ENCODE measurements at regions not wholly inside any gene's neighbourhood (a gene's known extent, or its start where the extent isn't known, plus 50 kb on each side); places are given as distances from the start of the nearest gene placed in this dataset.

DNA sequence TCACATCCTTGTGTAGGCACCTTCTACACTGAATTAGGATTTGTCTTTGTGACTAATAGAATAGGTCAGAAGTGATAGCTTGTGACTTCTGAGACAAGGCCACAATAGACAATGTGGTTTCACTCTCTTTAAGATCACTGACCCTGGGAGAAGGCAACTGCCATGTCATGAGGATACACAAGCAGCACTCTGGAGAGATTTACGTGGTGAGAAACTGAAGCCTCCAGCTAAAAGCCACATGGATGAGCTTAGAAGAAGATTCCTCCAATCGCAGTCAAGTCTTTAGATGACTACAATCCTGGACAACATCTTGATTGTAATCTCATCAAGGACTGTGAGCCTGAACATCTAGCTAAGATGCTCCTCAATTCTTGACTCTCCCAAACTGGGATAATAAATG is 206.6 kb downstream of the ESM1 start:
- TF ChIP-seq, protein P1, sequence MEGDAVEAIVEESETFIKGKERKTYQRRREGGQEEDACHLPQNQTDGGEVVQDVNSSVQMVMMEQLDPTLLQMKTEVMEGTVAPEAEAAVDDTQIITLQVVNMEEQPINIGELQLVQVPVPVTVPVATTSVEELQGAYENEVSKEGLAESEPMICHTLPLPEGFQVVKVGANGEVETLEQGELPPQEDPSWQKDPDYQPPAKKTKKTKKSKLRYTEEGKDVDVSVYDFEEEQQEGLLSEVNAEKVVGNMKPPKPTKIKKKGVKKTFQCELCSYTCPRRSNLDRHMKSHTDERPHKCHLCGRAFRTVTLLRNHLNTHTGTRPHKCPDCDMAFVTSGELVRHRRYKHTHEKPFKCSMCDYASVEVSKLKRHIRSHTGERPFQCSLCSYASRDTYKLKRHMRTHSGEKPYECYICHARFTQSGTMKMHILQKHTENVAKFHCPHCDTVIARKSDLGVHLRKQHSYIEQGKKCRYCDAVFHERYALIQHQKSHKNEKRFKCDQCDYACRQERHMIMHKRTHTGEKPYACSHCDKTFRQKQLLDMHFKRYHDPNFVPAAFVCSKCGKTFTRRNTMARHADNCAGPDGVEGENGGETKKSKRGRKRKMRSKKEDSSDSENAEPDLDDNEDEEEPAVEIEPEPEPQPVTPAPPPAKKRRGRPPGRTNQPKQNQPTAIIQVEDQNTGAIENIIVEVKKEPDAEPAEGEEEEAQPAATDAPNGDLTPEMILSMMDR (IDR thresholded peaks at IDR 0.05): no peak
- TF ChIP-seq POLR2A (IDR thresholded peaks at IDR 0.05): no peak
